Muscle layer of duodenum (tissue), 2 donors: ENCODE measurements at regions not wholly inside any gene's neighbourhood (a gene's known extent, or its start where the extent isn't known, plus 50 kb on each side); places are given as distances from the start of the nearest gene placed in this dataset.

Experiments
- H3K27ac ChIP-seq: one replicate; pipeline ENCODE4 v1.7.0; 2013; ENCODE audit warnings: mild to moderate bottlenecking, low read length
- H3K27me3 ChIP-seq: one replicate; pipeline ENCODE4 v1.7.0; 2013; ENCODE audit warnings: low read depth, mild to moderate bottlenecking, control low read depth, low read length
- H3K36me3 ChIP-seq, 2 donors: one replicate each; pipeline ENCODE4 v1.7.0; 2013; ENCODE audit warnings: low read length in 2 of 2, control low read depth in 1 of 2, mild to moderate bottlenecking in 1 of 2; ENCODE audit not compliant: insufficient read depth in 2 of 2, control insufficient read depth in 1 of 2
- H3K4me1 ChIP-seq, 2 donors: one replicate each; pipeline ENCODE4 v1.7.0; 2013; ENCODE audit warnings: low read length in 2 of 2, mild to moderate bottlenecking in 2 of 2, control low read depth in 1 of 2, moderate library complexity in 1 of 2; ENCODE audit not compliant: insufficient read depth in 2 of 2, control insufficient read depth in 1 of 2
- H3K4me3 ChIP-seq, 2 donors: one replicate each; pipeline ENCODE4 v1.7.0; 2013; ENCODE audit warnings: low read length in 2 of 2, low read depth in 1 of 2, mild to moderate bottlenecking in 1 of 2
- H3K9me3 ChIP-seq, 2 donors: one replicate each; pipeline ENCODE4 v1.7.0; 2013; ENCODE audit warnings: low read length in 2 of 2, control low read depth in 1 of 2, mild to moderate bottlenecking in 1 of 2; ENCODE audit not compliant: control insufficient read depth in 1 of 2
- donor health status: healthy.

GRCh38 chr2:180495606-180496005 is 484.8 kb upstream of the UBE2E3 start:
- no peak overlapping the region for H3K4me3 ChIP-seq
- H3K27ac ChIP-seq = no peak overlapping the region
- no peaks in the 10 kb centered on the region for H3K36me3 ChIP-seq
- H3K4me1 ChIP-seq = no peaks in the 10 kb centered on the region
- no peaks in the 10 kb centered on the region for H3K27me3 ChIP-seq
- no peaks in the 10 kb centered on the region for H3K9me3 ChIP-seq

GRCh38 chr2:180494286-180494685 is 486.1 kb upstream of the UBE2E3 start:
- Histone ChIP-seq H3K9me3 (no peaks in the 10 kb centered on the region), H3K4me3 (no peak overlapping the region), H3K36me3 (no peaks in the 10 kb centered on the region), H3K27me3 (no peaks in the 10 kb centered on the region), H3K4me1 (no peaks in the 10 kb centered on the region), H3K27ac (no peak overlapping the region)

- Histone ChIP-seq H3K9me3 (no peaks in the 10 kb centered on the region), H3K27ac (no peak overlapping the region), H3K4me1 (no peaks in the 10 kb centered on the region), H3K4me3 (no peak overlapping the region), H3K36me3 (no peaks in the 10 kb centered on the region), H3K27me3 (no peaks in the 10 kb centered on the region)
Measured at GRCh38 chr2:180482696-180483095, 475.6 kb upstream of the CWC22 start.

- Histone ChIP-seq H3K27ac (no peak overlapping the region), H3K4me1 (no peaks in the 10 kb centered on the region), H3K9me3 (no peaks in the 10 kb centered on the region), H3K36me3 (no peaks in the 10 kb centered on the region), H3K4me3 (no peak overlapping the region), H3K27me3 (no peaks in the 10 kb centered on the region)
Measured at GRCh38 chr2:180481998-180482397, 474.9 kb upstream of the CWC22 start.

- Histone ChIP-seq H3K27me3 (no peaks in the 10 kb centered on the region), H3K27ac (no peak overlapping the region), H3K36me3 (no peaks in the 10 kb centered on the region), H3K4me1 (no peaks in the 10 kb centered on the region), H3K9me3 (no peaks in the 10 kb centered on the region), H3K4me3 (no peak overlapping the region)
Measured at GRCh38 chr2:180478883-180479282, 471.8 kb upstream of the CWC22 start.

GRCh38 chr2:180474716-180475115 is 467.6 kb upstream of the CWC22 start:
- Histone ChIP-seq H3K9me3 (no peaks in the 10 kb centered on the region), H3K4me1 (no peaks in the 10 kb centered on the region), H3K4me3 (no peak overlapping the region), H3K27me3 (no peaks in the 10 kb centered on the region), H3K27ac (no peak overlapping the region), H3K36me3 (no peaks in the 10 kb centered on the region)

GRCh38 chr2:180473456-180473855 is 466.4 kb upstream of the CWC22 start:
- Histone ChIP-seq H3K4me1 (no peaks in the 10 kb centered on the region), H3K36me3 (no peaks in the 10 kb centered on the region), H3K27me3 (no peaks in the 10 kb centered on the region), H3K4me3 (no peak overlapping the region), H3K9me3 (no peaks in the 10 kb centered on the region), H3K27ac (no peak overlapping the region)

GRCh38 chr2:180472133-180472532 is 465.0 kb upstream of the CWC22 start:
- no peak overlapping the region for H3K27ac ChIP-seq
- H3K36me3 ChIP-seq = no peaks in the 10 kb centered on the region
- no peaks in the 10 kb centered on the region for H3K9me3 ChIP-seq
- H3K27me3 ChIP-seq = no peaks in the 10 kb centered on the region
- H3K4me1 ChIP-seq = no peaks in the 10 kb centered on the region
- H3K4me3 ChIP-seq = no peak overlapping the region

- H3K27me3 ChIP-seq = no peaks in the 10 kb centered on the region
- no peaks in the 10 kb centered on the region for H3K9me3 ChIP-seq
- H3K4me3 ChIP-seq = no peak overlapping the region
- H3K36me3 ChIP-seq = no peaks in the 10 kb centered on the region
- H3K4me1 ChIP-seq = no peaks in the 10 kb centered on the region
- H3K27ac ChIP-seq = no peak overlapping the region
Measured at GRCh38 chr2:180463608-180464007, 456.5 kb upstream of the CWC22 start.

GRCh38 chr2:180461761-180462160 is 454.7 kb upstream of the CWC22 start:
- Histone ChIP-seq H3K9me3 (no peaks in the 10 kb centered on the region), H3K36me3 (no peaks in the 10 kb centered on the region), H3K27ac (no peak overlapping the region), H3K4me1 (no peaks in the 10 kb centered on the region), H3K4me3 (no peak overlapping the region), H3K27me3 (no peaks in the 10 kb centered on the region)

- H3K27me3 ChIP-seq = no peaks in the 10 kb centered on the region
- H3K27ac ChIP-seq = no peak overlapping the region
- H3K4me3 ChIP-seq = no peak overlapping the region
- no peaks in the 10 kb centered on the region for H3K36me3 ChIP-seq
- H3K9me3 ChIP-seq = no peaks in the 10 kb centered on the region
- no peaks in the 10 kb centered on the region for H3K4me1 ChIP-seq
Measured at GRCh38 chr2:180456801-180457200, 449.7 kb upstream of the CWC22 start.

GRCh38 chr2:180450841-180451240 is 443.7 kb upstream of the CWC22 start:
- H3K9me3 ChIP-seq = no peaks in the 10 kb centered on the region
- no peaks in the 10 kb centered on the region for H3K27me3 ChIP-seq
- no peaks in the 10 kb centered on the region for H3K4me1 ChIP-seq
- no peak overlapping the region for H3K27ac ChIP-seq
- H3K4me3 ChIP-seq = no peak overlapping the region
- H3K36me3 ChIP-seq = no peaks in the 10 kb centered on the region
